C4-2B (cell line): ENCODE measurements at regions not wholly inside any gene's neighbourhood (a gene's known extent, or its start where the extent isn't known, plus 50 kb on each side); places are given as distances from the start of the nearest gene placed in this dataset.

Experiments used
- CTCF ChIP-seq: fragments of 450-650 bp; conservative IDR thresholded peaks from 2 replicates; pipeline ENCODE4 v1.5.1; 2017; ENCODE audit warnings: mild to moderate bottlenecking
- ZFX ChIP-seq: fragments of 450-650 bp; IDR thresholded peaks from 2 replicates; pipeline ENCODE4 v1.6.1; 2017

- TF ChIP-seq CTCF (no peak), ZFX (no peak)
These were observed 122.5 kb upstream of the NANOS1 start for GRCh38 chr10:118907051-118907450.
